HUDEP-2 (cell line): ENCODE measurements at regions not wholly inside any gene's neighbourhood (a gene's known extent, or its start where the extent isn't known, plus 50 kb on each side); places are given as distances from the start of the nearest gene placed in this dataset.

ENCODE experiments used
- DNase-seq, 76 experiments: peaks; one replicate each; lab custom pipeline; 2025; ENCODE audit not compliant: unreplicated experiment in 76 of 76; lab: John Stamatoyannopoulos, UW

DNA sequence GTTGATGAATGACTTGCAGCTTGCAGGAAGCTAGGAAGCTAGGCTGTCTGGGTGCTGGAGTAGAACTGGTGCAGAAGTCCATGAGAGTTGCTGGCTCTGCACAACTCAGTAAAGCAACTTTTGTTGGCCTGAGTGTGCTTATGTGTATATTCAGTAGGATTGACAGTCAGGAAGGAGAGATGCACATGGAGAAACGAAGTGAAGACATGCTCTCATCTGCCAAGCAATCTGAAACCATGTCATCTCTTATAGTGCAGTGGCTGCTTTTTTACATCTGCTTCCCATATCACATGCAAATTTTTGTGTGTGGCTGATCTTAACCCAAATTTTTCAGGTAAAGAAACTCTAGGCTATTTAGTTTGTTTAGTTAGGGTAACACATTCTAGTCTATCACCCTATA lies 252.4 kb upstream of the HS3ST5 start:
- no peak for DNase-seq

DNA sequence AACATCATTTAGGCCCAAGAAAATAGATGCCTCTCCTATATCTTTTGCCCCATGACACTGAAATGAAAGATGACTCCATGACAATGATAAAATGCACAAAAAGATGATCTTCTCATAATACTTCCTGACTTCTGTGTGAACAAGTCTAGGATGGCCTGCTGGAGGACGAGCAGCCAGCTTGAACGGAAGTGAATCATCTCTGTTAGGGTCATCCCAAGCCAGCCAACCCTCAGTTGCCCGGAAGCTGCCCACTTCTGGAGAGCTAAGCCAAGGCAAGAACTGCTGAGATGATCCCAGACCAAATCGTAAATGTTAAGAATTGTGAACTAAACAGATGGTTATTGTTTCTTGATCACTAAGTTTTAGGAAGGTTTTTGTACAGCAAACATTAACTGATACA lies 249.7 kb upstream of the HS3ST5 start:
- DNase-seq = no peak

DNA sequence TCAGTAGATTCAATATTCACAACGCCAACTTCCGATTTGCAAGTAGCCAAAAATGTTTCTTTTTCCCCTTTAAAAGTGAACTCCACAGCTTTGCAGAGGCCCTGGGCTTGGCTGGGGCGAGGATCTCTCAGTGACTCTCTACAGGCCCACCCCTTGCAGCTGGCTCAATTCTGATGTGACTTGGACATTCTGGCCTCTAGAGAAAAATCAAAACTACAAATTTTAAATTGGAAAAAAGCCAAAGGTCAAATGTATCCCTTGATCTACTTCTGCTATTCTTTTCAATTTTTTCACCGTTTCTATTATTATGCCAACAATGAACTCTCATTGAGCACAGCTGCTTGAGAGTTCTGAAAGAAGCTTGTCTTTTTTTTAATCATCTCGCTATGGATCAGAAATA lies 245.9 kb upstream of the HS3ST5 start:
- no peak for DNase-seq

DNA sequence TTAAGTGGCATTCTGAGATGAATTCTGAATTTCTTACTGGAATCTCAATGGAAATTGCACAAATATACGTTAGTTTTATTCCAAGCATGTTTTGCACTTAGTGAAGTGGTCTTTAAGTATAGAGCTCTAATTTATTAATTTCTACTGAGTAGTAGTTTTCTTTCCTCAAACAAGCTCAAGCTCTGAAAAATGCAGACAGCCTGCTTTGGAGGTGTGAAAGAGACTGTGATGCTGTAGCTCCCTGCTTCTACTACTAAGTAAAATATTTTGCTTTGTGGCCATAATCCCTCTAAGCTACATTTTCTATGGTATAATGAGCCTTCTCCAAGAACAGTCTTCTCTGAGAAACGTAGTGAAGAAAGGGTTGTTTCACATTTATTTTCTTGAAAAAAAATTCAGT lies 243.5 kb upstream of the HS3ST5 start:
- no peak for DNase-seq

DNA sequence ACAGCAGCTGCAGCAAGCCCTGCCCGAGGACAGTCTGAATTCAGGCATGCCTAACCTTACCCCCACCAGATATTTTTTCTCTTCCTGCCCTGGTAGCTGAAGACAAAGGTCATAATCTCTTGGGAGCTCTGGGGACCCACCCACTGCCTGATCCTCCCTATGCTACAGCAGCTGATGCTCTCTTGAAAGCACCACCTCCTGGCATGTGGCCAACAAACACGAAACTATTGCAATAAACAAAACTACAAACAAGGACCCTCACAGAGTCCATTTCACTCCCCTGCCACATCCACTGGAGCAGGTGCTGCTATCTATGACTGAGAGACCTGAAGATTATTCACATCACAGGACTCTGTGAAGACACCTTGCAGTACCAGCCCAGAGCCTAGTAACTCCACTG lies 238.5 kb upstream of the HS3ST5 start:
- no peak for DNase-seq

DNA sequence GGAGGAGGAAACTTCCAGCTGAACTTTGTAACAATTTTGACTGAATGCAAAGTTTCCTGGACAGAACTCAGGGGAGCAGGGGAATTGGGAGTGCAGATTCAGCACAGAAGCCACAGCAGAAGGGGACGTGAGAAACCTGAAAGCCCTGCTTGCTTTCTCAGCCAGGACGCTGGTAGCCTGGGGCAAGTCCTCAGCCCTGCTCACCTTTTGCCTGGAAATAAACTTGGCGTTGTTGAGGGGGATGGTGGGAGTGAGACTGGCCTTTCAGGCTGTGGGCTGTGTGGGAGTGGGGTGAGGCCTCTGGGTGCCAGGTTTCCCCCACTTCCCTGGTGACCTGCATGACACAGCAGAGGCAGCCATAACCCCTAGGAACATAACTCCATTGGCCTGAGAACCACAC lies 238.1 kb upstream of the HS3ST5 start:
- DNase-seq = no peak

DNA sequence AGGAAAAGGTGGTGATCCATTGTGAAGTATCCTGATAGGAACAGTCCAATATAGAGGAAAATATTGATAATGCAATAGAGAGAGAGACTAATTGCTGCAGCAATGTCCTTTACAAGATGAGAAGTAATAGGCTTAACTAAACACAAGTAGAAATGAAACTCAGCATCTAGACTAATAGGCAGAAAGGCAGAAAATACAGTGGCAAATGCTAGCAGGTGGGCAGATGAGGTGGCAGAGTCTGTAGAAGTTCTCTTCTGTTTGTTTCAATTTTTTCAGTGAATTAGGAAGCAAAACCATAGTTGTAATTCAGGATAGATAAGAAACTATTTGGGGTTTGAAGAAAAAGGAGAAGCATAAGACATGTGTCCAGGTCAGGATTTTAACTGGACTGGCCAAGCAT lies 236.7 kb upstream of the HS3ST5 start:
- no peak for DNase-seq

DNA sequence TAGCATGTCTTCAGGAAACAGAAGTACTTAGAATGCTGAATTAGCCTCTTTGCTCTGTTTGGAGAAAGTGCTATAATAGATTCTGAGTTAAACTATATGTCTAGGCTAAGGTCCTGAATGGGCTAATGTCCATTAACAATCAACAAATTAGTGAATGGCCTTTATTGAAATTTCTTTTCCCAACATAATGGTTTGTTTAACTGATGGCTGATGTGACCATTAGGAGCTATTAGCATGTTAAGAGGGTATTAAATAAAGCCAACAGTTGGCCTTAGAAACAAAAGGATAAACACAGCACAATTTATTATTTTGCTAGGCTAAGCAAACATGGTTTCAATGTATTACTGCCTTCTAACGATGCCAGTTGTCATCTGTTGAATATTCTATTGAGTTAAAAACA lies 234.3 kb upstream of the HS3ST5 start:
- DNase-seq = no peak

DNA sequence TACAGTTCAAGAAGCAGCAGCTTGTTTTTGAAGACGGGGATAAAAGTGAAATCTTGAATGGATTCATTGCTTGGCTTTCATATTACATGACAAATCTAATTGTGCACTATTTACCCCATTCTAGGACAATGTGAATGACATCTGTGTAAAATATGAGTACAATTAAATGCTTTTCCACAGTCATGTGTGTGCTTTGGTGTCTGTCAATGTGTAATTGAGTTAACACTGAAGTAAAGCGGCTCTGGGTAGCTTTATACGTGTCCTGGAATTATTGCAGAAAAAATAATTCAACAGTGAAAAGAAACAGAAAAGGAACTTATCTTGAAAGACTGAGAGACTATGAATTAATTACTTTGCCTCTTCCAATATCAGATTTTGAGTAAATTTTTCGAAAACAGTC lies 233.5 kb upstream of the HS3ST5 start:
- DNase-seq = no peak

DNA sequence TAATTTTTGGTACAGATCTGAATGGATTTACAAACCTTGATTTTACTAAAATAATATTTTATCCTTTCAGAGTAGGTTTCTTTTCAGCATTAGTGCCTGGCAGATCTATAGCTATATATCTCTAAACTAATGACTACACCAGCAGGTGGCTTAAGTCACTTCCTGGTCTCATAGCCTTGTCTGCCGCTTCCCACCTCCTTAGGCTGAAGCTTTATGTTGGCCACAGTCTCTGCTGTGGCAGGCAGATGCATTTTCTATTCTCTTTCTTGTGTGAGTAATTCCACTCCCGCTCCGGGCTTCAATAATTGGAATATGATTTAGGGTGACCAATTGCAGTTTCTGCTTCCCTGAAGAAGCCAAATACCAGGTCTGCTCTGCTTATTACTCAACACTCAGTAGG lies 226.8 kb upstream of the HS3ST5 start:
- no peak for DNase-seq

DNA sequence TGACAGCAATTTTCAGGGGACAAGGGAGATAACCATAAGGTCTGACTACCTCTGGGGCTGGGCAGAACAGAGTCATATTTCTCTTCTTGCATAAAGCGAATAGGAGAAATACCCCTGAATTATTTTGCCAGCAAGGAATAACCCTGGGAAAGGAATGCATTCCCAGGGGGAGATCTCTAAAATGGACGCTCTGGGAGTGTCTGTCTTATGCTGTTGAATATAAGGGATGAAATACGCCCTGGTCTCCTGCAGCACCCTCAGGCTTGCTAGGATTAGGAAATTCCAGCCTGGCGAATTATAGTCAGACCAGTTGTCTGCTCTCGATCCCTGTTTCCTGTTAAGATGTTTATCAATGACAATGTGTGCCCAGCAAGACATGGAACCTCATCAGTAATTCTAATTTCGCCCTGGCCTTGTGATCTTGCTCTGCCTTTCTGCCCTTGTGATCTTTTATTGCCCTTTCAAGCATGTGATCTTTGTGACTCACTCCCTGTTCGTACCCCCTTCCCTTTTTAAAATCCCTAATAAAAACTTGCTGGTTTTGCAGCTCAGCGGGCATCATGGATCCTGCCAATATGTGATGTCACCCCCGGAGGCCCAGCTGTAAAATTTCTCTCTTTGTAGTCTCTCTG lies 221.6 kb upstream of the HS3ST5 start:
- no peak for DNase-seq

DNA sequence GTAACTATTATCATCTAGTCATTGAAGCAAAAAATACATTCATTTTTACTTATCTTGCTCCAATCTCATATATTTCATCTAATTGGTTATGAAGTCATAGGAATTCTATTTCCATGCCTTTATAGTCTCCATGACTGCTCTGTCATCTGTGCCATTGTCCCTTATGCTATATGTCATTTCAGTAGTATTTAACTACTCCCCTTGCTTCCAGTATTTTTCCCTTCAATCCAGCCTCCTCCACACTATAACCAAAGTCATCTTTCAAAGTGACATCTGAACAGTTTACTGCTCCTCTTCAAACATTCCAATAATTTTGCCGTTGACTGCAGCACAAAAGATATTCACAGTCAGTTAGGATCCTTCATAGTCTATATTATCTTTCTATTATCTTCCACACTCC lies 216.6 kb upstream of the HS3ST5 start:
- DNase-seq = no peak

DNA sequence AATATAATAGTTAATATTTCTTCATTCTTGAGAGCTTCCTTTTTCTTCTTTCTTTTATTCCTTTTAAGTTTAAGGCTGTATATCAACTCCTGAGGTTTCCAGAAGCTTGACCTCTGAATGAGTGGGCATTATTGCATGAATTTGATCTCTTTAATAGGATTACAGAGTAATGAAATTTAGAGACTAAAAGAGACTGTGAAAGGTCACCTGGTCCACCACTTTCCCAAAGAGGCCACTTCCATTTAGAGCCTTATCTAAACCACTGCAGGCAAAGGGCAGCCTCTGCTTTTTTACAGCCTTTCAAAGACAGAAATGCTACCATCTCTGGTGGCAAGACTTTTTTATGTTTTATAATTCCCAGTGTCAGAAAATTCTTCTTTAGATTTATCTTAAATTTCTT lies 215.3 kb upstream of the HS3ST5 start:
- DNase-seq = no peak

DNA sequence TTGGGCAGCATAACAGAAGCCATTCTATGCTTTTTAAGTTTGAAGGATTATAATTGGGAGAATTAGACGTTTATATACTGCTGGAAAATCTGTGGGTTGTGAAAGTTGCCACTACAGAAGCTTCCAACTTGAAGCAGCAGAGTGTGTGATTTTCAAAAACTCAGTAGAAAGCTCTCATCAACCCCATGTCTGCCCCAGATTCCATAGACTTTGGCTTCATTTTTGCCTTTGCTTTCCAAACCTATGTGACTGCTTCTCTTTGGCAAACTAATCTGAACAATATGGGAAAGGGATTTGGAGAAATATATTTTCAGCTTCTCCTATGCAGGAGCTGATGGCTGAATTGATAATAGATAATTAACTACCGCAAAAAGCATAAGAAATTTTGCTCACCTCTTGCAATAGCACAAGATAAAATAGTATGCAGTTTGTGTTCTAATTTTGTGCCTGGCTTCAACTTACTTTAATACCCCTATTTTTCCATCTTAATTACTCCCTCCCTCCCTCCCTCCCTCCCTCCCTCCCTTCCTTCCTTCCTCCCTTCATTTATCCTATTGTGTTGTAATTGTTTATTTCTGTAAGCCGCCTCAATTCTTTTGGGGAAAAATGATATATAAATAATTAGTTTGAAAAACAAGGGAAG lies 214.1 kb upstream of the HS3ST5 start:
- DNase-seq = no peak

DNA sequence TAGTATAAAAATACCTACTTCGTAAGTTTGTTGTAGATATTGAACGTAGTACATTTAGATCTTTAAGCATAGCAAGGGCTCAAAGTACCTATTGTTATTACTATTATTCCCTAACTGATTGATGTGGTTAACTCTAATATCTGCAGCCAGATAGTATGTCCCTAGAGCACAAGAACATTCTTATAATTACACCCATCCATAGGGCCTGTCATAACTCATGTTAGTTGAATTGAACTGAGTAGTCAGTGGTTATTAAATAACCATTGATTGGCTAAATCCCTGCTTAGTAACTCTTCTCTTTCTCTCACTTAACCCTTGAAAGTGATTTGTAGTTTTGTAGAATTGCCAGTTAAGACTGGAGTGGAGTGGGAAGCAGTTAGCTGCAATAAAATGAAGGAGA lies 207.5 kb upstream of the HS3ST5 start:
- no peak for DNase-seq

DNA sequence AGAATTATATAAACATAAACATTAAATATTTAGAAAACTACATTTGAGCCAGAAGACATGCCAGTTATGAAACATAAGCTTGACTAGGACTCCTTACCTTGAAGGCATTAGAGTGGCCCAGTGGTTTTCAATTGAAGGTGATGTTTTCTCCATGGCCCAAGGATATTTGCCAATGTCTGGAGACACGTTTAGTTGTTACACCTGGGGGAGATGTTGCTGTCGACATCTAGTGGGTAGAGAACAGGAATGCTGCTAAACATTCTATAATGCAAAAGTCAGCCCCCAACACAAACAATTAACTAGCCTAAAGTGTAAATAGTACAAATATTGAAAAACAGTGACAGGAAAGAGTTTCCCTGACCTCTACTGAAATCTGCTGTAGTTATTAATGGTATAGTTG lies 200.9 kb upstream of the HS3ST5 start:
- DNase-seq = no peak

DNA sequence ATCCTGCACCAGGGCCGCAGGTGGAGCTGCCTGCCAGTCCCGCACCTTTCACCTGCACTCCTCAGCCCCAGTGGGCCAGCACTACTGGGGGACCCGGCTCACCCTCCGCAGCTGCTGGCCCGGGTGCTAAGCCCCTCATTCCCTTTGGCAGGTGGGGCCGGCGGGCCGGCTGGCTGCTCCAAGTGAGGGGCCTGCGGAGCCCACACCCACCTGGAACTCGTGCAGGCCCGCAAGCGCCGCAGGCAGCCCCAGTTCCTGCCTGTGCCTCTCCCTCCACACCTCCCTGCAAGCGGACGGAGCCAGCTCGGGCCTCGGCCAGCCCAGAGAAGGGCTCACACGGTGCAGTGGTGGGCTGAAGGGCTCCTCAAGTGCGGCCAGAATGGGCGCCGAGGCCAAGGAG lies 199.0 kb upstream of the HS3ST5 start:
- DNase-seq = no peak

DNA sequence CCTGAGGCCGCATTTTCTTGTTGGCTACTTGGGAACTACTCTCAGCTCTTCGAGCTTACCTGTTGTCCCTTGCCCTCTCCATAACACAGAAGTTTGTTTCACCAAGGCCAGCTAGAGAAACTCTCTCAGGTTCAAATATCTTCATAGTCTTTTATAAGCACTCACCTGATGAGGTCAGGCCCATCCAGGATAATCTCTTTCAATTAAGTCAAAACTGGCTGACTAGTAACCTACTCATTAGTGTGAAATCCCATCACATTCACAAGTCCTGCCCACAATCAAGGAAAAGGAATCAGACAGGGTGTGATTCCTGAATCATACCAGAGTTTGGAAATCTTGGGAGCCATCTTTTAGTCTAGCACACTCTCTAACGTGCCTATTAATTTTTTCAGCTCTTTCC lies 195.2 kb upstream of the HS3ST5 start:
- DNase-seq = no peak

DNA sequence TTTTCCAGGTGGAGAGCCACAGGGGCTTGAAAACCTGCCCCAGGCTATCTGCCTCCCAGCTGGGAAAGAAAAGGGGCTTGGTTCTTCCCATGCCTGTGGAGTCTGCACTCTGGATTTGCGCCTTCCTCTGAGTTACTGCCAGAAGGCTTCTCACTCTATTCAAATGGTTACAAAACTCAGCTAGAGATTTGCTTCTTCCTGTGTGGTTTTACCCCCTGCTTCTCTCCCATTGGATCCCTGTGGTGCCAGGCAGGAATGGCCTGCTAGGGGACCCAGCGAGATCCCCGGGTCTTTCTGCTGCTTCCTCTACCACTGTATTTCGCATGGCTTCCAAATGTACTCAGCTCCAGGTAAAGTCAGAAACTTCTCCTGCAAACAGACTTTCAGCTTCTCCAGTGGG lies 192.0 kb upstream of the HS3ST5 start:
- no peak for DNase-seq

DNA sequence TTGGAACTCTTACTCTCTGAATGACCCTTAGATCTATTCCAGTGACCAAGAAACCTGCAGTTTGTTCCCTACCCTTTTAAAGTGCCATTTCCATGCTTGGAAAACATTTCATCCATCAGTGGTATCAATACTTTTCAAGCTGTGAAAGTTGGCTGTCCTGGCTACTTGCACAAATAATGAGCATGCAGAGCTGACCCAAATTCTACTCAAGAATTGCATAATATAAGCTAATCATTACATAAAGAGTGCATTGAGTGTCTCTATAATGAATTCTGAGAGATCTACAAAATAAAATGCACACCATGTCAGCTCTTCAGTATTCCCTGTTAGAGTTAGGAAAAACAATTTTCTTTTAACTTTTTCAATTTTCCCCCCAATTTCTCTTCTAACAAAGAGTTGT lies 181.3 kb upstream of the HS3ST5 start:
- DNase-seq = no peak

DNA sequence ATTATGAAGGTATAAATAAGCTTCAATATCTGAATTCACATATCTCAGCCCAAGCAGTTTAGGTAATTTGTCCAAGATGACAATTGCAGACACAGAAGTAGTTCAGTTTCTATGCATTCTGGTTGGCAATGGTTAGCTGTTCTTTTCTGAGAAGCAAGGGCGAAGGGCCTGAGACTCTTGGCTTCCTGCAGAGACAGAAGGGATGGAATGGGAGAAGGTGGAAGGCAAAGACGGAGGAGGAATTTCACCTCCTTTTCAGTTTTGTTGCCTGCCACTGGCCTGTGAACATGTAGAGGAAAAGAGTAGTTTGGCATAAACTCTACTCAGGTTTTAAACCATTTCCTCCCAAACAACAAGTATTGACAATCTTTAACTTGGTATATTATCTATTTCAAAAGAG lies 180.7 kb upstream of the HS3ST5 start:
- DNase-seq = no peak

DNA sequence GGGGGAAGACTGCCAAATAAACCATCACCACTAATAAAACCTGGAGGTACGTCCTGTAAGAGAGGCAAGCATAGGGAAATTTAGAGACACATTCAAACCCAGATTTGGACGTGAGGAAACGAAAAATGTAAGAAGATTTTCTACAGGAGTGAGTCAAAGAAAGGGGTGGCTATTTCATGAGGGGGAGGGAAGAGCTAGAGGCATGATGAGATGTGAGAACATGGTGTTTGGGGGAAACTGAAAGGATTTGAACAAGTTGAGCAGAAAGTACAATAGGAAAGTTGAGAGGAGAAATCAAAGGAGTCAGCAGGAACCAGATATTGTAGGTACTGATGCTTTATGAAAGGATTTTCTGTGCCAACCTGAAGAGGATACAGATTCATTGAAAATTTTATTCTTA lies 179.1 kb upstream of the HS3ST5 start:
- DNase-seq = no peak

DNA sequence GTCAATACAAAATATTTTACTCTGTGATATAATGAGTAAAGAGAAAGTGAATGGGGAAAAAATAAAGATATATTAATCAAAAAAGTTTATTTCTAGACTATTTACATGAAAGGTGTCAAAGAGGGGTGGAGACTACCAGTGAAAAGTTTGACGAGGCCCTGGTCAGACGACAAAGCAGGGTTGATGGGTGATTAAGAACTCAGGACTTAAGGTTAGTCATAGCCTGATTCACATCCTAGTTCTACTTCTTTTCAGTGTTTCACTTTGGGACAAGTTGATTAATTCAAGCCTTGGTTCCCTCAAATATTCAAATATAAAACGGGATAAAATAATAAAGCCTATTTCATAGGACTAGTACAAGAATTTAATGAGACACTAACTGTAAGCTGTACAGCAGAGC lies 178.2 kb upstream of the HS3ST5 start:
- no peak for DNase-seq
